Esophagus squamous epithelium (tissue), 5 donors: ENCODE measurements at regions not wholly inside any gene's neighbourhood (a gene's known extent, or its start where the extent isn't known, plus 50 kb on each side); places are given as distances from the start of the nearest gene placed in this dataset.

Source experiments
- DNase-seq: peaks from one replicate; lab custom pipeline; 2025; lab: John Stamatoyannopoulos, UW
- H3K27ac ChIP-seq, 4 donors: fragments of 200-600 bp; sonication (generic); one replicate each; pipeline ENCODE4 v1.5.1; 2016 to 2019; ENCODE audit warnings: mild to moderate bottlenecking in 1 of 4
- H3K27me3 ChIP-seq, 4 donors: fragments of 200-600 bp; sonication (generic); 1 replicate in 3 of 4; 2 replicates in 1 of 4; pipeline versions ENCODE4 v1.5.1 to v1.6.0; 2017 to 2021; ENCODE audit warnings: antibody characterized with exemption in 1 of 4
- H3K36me3 ChIP-seq, 3 donors: fragments of 200-600 bp; sonication (generic); one replicate each; pipeline ENCODE4 v1.5.1; 2016 to 2019
- H3K4me1 ChIP-seq, 3 donors: fragments of 200-600 bp; sonication (generic); one replicate each; pipeline ENCODE4 v1.5.1; 2017 to 2019
- H3K4me3 ChIP-seq, 4 donors: fragments of 200-600 bp; sonication (generic); 1 replicate in 3 of 4; 2 replicates in 1 of 4; pipeline ENCODE4 v1.5.1; 2016 to 2019; ENCODE audit warnings: mild to moderate bottlenecking in 2 of 4, moderate library complexity in 1 of 4
- H3K9me3 ChIP-seq, 3 donors: fragments of 200-600 bp; sonication (generic); one replicate each; pipeline ENCODE4 v1.5.1; 2016 to 2019
- CTCF ChIP-seq, 6 experiments: fragments of 450-650 bp in 4 of 6; fragments of 200-600 bp in 2 of 6; sonication (generic) in 2 of 6; IDR thresholded peaks; one replicate each; pipeline ENCODE4 v1.5.1; 2016 to 2019; ENCODE audit warnings: antibody characterized with exemption in 6 of 6, mild to moderate bottlenecking in 4 of 6, moderate library complexity in 4 of 6
- POLR2A ChIP-seq, 4 donors: fragments of 450-650 bp; IDR thresholded peaks; one replicate each; pipeline ENCODE4 v1.6.1; 2017; ENCODE audit warnings: antibody characterized with exemption in 4 of 4, mild to moderate bottlenecking in 4 of 4, moderate library complexity in 3 of 4
- WGBS, 2 donors: methylation state at CpG; one replicate each; pipeline ENCODE4 v1.1.5; 2018; 5-methylcytosine and 5-hydroxymethylcytosine counted together
- intact Hi-C: fragments of 100-400 bp; cut with DNase I; formaldehyde crosslinking; loops from one replicate; pipeline ENCODE4 v1.15.0; 2022
- donor health status: DM: yes; HTN: yes; CAD: no.

GRCh38 chrX:42628471-42628870 lies 149.5 kb downstream of the PPP1R2C start:
- intact Hi-C loops = no loop called here
- H3K27me3 ChIP-seq = no peaks in the 10 kb centered on the region
- no peaks in the 10 kb centered on the region for H3K36me3 ChIP-seq
- H3K4me1 ChIP-seq = no peaks in the 10 kb centered on the region
- no peak for DNase-seq
- TF ChIP-seq POLR2A (IDR thresholded peaks at IDR 0.05) = no peak
- no peak for TF ChIP-seq CTCF (IDR thresholded peaks at IDR 0.05)
- no peaks in the 10 kb centered on the region for H3K9me3 ChIP-seq
- no peak overlapping the region for H3K4me3 ChIP-seq
- H3K27ac ChIP-seq = no peak overlapping the region

GRCh38 chrX:42627891-42628290 lies 150.1 kb downstream of the PPP1R2C start:
- Histone ChIP-seq H3K27ac (no peak overlapping the region), H3K4me1 (no peaks in the 10 kb centered on the region), H3K9me3 (no peaks in the 10 kb centered on the region), H3K27me3 (no peaks in the 10 kb centered on the region), H3K36me3 (no peaks in the 10 kb centered on the region), H3K4me3 (no peak overlapping the region)
- 46 to 89% methylated on average over 3 of the region's 3 CpGs for WGBS, 2 donors
- DNase-seq = no peak
- intact Hi-C loops = no loop called here
- TF ChIP-seq POLR2A (IDR thresholded peaks at IDR 0.05) = no peak
- no peak for TF ChIP-seq CTCF (IDR thresholded peaks at IDR 0.05)

- 23 to 46% methylated on average over 1 of the region's 1 CpG for whole genome bisulfite sequencing, 2 donors
- Histone ChIP-seq H3K9me3 (no peaks in the 10 kb centered on the region), H3K27ac (no peak overlapping the region), H3K27me3 (no peaks in the 10 kb centered on the region), H3K4me3 (no peak overlapping the region), H3K4me1 (no peaks in the 10 kb centered on the region), H3K36me3 (no peaks in the 10 kb centered on the region)
- TF ChIP-seq CTCF (IDR thresholded peaks at IDR 0.05) = no peak
- no peak for TF ChIP-seq POLR2A (IDR thresholded peaks at IDR 0.05)
- no peak for DNase-seq
- intact Hi-C loops = no loop called here
Measured at GRCh38 chrX:42624524-42624923, 153.4 kb downstream of the PPP1R2C start.

GRCh38 chrX:42619068-42619467 lies 158.9 kb downstream of the PPP1R2C start:
- H3K4me1 ChIP-seq = no peaks in the 10 kb centered on the region
- no peaks in the 10 kb centered on the region for H3K9me3 ChIP-seq
- no peak overlapping the region for H3K4me3 ChIP-seq
- H3K36me3 ChIP-seq = no peaks in the 10 kb centered on the region
- H3K27ac ChIP-seq = no peak overlapping the region
- DNase-seq = no peak
- intact Hi-C loops = no loop called here
- no peak for TF ChIP-seq POLR2A (IDR thresholded peaks at IDR 0.05)
- TF ChIP-seq CTCF (IDR thresholded peaks at IDR 0.05) = no peak
- no peaks in the 10 kb centered on the region for H3K27me3 ChIP-seq

- DNase-seq = no peak
- no peak overlapping the region for H3K27ac ChIP-seq
- no peak for TF ChIP-seq POLR2A (IDR thresholded peaks at IDR 0.05)
- TF ChIP-seq CTCF (IDR thresholded peaks at IDR 0.05) = no peak
- WGBS, 2 donors = 54 to 56% methylated on average over 2 of the region's 2 CpGs
- H3K4me1 ChIP-seq = no peaks in the 10 kb centered on the region
- no peaks in the 10 kb centered on the region for H3K9me3 ChIP-seq
- intact Hi-C loops = no loop called here
- H3K4me3 ChIP-seq = no peak overlapping the region
- no peaks in the 10 kb centered on the region for H3K36me3 ChIP-seq
- no peaks in the 10 kb centered on the region for H3K27me3 ChIP-seq
Measured at GRCh38 chrX:42616981-42617380, 161.0 kb downstream of the PPP1R2C start.
